ENCODE measurements at regions not wholly inside any gene's neighbourhood (a gene's known extent, or its start where the extent isn't known, plus 50 kb on each side); places are given as distances from the start of the nearest gene placed in this dataset.

- peak overlapping the region in 2 of 21 experiments; percentile 65 to 67 for H3K27ac ChIP-seq
- H3K4me3 ChIP-seq: no peak overlapping the region
These were observed 83.1 kb downstream of the MCFD2 start for GRCh38 chr2:46832543-46832942.

GRCh38 chr2:46831869-46832265 is 83.7 kb downstream of the MCFD2 start:
- peak overlapping the region in 2 of 21 experiments; percentile 65 to 67 for H3K27ac ChIP-seq
- no peak overlapping the region for H3K4me3 ChIP-seq

- Histone ChIP-seq H3K27ac (peak overlapping the region in 6 of 21 experiments; percentile 8 to 67 (median 38)), H3K4me3 (no peak overlapping the region)
These were observed 84.3 kb downstream of the MCFD2 start for GRCh38 chr2:46831051-46831868.

- Histone ChIP-seq H3K4me3 (no peak overlapping the region), H3K27ac (peak overlapping the region in 1 of 21 experiments; percentile 27)
These were observed 86.2 kb downstream of the MCFD2 start for GRCh38 chr2:46829231-46829995.

- Histone ChIP-seq H3K27ac (peak overlapping the region in 2 of 21 experiments; percentile 10 to 24), H3K4me3 (no peak overlapping the region)
These were observed 86.9 kb downstream of the MCFD2 start for GRCh38 chr2:46828491-46829230.

DNA sequence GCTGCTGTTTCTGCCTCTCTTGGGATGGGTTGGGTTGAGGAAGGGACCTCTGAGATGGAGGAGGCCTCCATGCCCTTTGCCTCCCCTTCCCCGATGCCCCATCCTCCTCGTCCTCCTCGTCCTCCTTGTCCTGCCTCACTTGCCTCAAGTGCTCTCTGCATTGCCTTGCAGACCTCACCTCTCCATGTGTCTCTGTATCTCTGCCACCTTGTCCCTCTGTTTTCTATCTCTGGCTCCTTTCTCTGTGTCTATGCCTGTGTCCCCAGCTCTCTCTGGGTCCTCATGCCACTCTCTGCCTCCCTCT is 87.5 kb downstream of the MCFD2 start:
- Histone ChIP-seq H3K4me3 (no peak overlapping the region), H3K27ac (peak overlapping the region in 1 of 21 experiments; percentile 10)

DNA sequence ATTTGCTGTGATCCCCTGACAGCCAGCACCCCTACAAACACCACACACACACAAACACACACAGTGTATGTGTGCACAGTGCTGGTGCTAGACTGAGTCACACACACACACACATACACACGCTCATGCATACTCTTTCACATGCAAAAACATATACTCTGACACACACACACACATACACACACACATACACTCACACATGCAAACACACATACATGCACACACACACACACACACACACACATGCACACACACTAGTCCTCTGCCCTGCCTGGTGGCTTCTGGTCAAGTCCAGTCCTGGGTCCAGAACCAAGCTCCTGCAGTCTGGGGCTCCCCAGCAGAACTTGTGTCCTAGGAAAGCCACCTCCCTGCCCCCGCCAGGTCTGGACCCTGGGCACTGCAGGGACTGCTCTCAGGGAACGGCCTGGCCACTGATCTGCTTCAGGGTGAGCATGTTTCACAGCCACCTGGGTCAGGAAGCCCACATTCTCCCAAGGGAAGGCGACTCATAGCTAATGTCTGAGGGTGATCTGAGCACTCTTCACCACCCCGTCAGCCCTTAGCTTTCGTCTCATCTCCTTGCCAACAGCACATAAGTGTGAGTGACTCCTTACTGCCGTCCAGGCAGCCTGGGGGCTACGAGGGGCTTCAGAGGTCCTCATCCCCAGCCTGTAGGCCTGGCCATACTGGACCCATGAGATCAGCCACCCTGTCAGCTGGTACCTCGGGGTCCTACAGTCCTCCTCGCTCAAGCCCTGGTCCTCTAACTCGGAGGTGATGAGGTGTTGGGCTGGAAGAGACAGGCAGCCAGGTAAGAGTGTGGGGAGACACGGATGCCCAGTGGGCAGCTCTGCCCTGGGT is 88.1 kb downstream of the MCFD2 start:
- no peak overlapping the region for H3K27ac ChIP-seq
- H3K4me3 ChIP-seq: no peak overlapping the region

DNA sequence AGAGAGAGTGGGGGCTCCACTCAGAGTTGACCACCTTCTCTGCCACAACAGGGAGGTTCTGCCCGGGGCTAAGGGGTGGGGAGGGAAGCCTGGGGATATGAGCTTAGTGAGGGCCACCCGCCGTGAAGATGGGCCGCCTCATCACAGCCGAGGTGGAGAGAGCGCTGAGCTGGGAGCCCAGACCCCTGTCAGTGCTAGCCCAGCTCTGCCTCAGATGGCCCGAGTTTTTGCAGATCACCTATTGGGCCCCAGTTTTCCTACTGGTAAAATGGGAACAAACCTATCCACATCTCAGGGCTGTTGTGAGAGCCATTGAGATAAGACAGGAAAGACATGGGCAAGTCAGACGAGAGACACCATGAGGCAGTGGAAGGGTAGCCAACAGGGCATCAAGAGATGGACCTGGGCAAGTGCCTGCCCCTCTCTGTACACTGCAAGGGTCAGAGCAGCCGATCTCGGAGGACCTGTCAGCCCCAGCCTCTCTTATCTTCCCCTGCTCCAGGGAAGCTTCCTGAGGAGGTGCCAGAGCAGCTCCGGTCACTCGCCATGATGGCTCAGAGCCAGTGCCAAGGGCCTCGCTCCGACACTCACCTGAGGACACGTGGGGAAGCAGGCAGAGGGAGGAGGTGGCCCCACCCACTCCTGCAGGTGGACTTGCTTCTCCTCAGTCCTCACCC is 88.9 kb downstream of the MCFD2 start:
- no peak overlapping the region for H3K4me3 ChIP-seq
- H3K27ac ChIP-seq: peak overlapping the region in 1 of 21 experiments; percentile 15

GRCh38 chr2:46825939-46826568 is 89.6 kb downstream of the MCFD2 start:
- Histone ChIP-seq H3K27ac (peak overlapping the region in 1 of 21 experiments; percentile 15), H3K4me3 (no peak overlapping the region)

DNA sequence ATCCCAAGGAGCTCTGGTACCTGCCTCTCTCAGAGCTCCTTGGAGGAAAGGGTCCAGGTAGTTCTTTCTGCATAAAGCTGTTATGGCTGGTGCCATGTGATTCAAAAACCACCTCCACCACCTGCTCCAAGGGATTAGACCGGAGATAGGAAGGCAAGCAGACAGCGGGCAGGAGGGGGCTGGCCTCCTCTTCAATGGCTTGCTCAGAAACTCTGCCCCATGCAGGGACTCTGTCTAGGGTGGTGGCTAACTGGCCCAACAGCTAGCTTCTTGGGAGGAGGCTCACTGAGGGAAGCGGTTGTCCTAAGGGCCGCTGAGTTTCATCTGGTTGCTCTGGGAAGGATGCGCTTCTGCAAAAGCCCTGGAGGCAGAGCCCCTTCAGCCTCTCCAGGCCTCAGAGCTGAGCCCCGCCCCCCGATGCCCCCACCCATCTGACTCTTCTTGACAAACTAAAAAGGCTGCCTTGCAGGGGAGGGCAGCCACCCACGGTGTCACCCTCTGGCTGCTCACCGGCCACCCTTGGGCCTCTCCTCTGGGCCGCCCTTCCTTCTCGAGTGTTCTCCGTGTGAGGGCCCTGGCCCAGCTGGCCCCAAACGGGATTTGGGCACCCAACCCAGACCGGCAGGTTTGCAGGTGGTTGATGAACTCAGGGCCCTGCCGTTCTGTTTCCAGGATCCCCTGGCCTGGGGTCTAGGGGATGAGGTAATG is 90.2 kb downstream of the MCFD2 start:
- Histone ChIP-seq H3K27ac (no peak overlapping the region), H3K4me3 (no peak overlapping the region)

DNA sequence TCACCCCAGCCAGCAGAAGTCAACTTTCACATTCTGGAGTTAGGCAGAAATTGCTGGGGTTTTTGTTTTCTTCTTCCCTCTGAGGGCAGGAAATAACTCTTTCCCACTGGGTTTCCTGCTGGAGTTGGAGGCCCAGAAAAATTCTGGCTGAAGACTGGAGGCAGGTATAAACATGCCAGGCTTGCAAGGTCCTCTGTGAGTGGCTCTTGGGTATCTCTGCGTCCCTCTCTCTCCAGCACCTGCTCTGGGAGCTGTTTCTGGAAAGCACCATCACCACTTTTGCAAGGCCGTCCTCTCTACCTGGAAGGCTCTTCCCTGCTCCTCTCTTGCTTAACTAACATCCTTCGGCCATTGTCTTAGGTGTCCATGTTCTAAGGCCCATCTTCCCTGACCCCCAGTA is 91.0 kb downstream of the MCFD2 start:
- H3K4me3 ChIP-seq: no peak overlapping the region
- H3K27ac ChIP-seq: no peak overlapping the region

GRCh38 chr2:46821600-46821999 is 94.0 kb downstream of the MCFD2 start:
- Histone ChIP-seq H3K4me3 (no peak overlapping the region), H3K27ac (no peak overlapping the region)

DNA sequence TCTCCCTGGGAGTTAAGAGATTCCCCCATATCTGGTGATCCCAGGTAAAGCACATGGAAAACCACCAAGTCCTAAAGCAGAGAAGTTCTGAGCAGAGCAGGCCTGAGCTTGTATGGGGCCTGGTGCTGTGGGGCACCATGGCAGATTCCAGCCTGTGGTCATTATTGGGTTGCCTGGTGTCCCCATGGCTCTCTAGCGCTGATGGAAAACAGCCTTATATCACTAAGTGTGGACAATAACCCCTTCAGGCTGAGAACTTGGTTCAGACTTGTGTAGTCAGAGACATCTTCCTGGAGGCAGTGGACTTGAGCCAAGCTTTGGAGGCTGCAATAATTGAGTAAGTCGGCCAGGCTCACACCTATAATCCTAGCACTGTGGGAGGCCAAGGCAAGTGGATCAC is 96.8 kb downstream of the MCFD2 start:
- Histone ChIP-seq H3K4me3 (no peak overlapping the region), H3K27ac (peak overlapping the region in 9 of 21 experiments; percentile 9 to 63 (median 38))

DNA sequence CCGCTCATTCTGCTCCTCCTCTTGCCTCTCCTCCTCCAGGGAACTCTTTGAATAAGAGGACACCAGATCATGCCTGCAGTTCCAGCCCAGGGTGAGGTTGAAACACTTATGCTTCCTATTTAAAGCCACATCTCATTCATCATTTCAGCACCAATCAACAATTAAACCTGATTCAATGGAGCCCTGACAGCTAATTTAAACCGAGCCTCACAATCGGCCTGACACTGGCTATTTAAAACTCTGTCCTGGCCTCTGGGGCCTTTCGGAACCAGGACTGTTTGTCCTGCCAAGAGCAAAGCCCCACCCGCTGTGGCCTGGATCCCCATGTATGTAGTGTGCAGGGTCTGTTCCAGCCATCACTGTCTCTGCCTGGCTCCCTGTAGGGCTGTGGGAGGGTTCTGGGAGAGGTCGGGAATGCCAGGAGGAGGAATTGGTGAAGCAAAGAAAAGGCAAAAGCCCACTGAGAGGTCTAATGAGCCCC is 97.4 kb downstream of the MCFD2 start:
- Histone ChIP-seq H3K27ac (peak overlapping the region in 9 of 21 experiments; percentile 5 to 63 (median 38)), H3K4me3 (no peak overlapping the region)

GRCh38 chr2:46816846-46817726 is 98.5 kb downstream of the MCFD2 start:
- no peak overlapping the region for H3K4me3 ChIP-seq
- peak overlapping the region in 4 of 21 experiments; percentile 10 to 60 (median 26) for H3K27ac ChIP-seq

DNA sequence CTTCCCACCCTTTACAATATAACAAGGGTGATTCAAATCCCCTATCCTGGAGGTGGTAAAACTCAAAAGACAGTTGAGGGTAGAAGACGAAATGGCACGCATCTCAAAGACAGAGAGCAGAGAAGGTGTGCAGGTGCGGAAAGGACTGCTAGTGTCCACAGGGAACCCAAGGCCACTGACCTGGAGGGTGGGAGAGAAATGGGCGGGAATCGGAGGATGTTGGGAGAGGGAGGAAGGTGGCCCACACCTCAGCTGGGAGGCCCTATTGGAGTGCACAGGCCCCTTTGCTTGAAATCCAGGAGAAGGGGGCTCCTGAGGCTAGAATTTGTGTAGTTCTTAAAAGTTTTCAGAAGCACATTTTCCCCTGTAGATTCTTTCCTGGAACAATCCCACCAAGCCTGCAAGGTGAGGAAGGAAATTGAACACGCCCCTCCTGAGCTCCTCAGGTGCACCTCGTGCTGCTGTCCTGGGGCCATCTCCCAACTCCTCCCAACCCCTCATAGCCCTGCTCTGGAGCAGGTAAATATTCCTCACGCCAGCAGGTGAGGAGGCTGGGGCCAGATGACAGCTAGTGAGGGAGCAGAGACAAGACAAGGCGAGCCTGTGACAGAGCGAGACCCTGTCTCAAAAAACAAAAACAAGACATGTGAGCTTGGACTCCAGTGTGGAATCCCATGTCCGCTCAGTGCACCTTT is 99.3 kb downstream of the MCFD2 start:
- Histone ChIP-seq H3K4me3 (no peak overlapping the region), H3K27ac (peak overlapping the region in 2 of 21 experiments; percentile 38 to 60)

Data from skin epidermis (tissue), 12 donors.